ENCODE measurements at regions not wholly inside any gene's neighbourhood (a gene's known extent, or its start where the extent isn't known, plus 50 kb on each side); places are given as distances from the start of the nearest gene placed in this dataset.

- H3K27ac Mint-ChIP-seq, result peak overlapping the region; percentile 70
Measured at GRCh38 chr12:97160277-97160676, 253.2 kb downstream of the NEDD1 start.

GRCh38 chr12:97162173-97162572 is 255.1 kb downstream of the NEDD1 start:
- Mint-ChIP-seq H3K4me3 (ENCODE audit: low read depth) (no peak overlapping the region), H3K9me3 (ENCODE audit: low read depth) (peaks cover 3% of the 10 kb centered on the region)
- DNase-seq (ENCODE audit: low spot score, unreplicated experiment), result no peak

More at GRCh38 chr12:97160277-97160676, 253.2 kb downstream of the NEDD1 start:
- no peaks in the 10 kb centered on the region for H3K27me3 Mint-ChIP-seq
- no peak for DNase-seq (ENCODE audit: low spot score, unreplicated experiment)
- H3K4me3 Mint-ChIP-seq (ENCODE audit: low read depth), result no peak overlapping the region
- TF ChIP-seq CTCF (IDR thresholded peaks at IDR 0.05; ENCODE audit: unreplicated experiment), result no peak
- H3K4me1 Mint-ChIP-seq (ENCODE audit: low read depth), result peaks cover 22% of the 10 kb centered on the region
- no peaks in the 10 kb centered on the region for H3K36me3 Mint-ChIP-seq (ENCODE audit: insufficient read depth)
- peaks cover 3% of the 10 kb centered on the region for H3K9me3 Mint-ChIP-seq (ENCODE audit: low read depth)

GRCh38 chr12:97164936-97165335 is 257.9 kb downstream of the NEDD1 start:
- Mint-ChIP-seq H3K4me1 (ENCODE audit: low read depth) (peaks cover 5% of the 10 kb centered on the region), H3K27ac (no peak overlapping the region), H3K27me3 (no peaks in the 10 kb centered on the region), H3K36me3 (ENCODE audit: insufficient read depth) (no peaks in the 10 kb centered on the region), H3K9me3 (ENCODE audit: low read depth) (peaks cover 3% of the 10 kb centered on the region), H3K4me3 (ENCODE audit: low read depth) (no peak overlapping the region)
- no peak for TF ChIP-seq CTCF (IDR thresholded peaks at IDR 0.05; ENCODE audit: unreplicated experiment)
- no peak for DNase-seq (ENCODE audit: low spot score, unreplicated experiment)

More at GRCh38 chr12:97162173-97162572, 255.1 kb downstream of the NEDD1 start:
- TF ChIP-seq CTCF (IDR thresholded peaks at IDR 0.05; ENCODE audit: unreplicated experiment), result no peak
- no peaks in the 10 kb centered on the region for H3K27me3 Mint-ChIP-seq
- peaks cover 22% of the 10 kb centered on the region for H3K4me1 Mint-ChIP-seq (ENCODE audit: low read depth)
- H3K36me3 Mint-ChIP-seq (ENCODE audit: insufficient read depth), result no peaks in the 10 kb centered on the region
- no peak overlapping the region for H3K27ac Mint-ChIP-seq

- H3K27me3 Mint-ChIP-seq, result no peaks in the 10 kb centered on the region
- no peak overlapping the region for H3K27ac Mint-ChIP-seq
- H3K9me3 Mint-ChIP-seq (ENCODE audit: low read depth), result no peaks in the 10 kb centered on the region
- DNase-seq (ENCODE audit: low spot score, unreplicated experiment), result no peak
- H3K4me1 Mint-ChIP-seq (ENCODE audit: low read depth), result no peaks in the 10 kb centered on the region
- no peak overlapping the region for H3K4me3 Mint-ChIP-seq (ENCODE audit: low read depth)
- no peak for TF ChIP-seq CTCF (IDR thresholded peaks at IDR 0.05; ENCODE audit: unreplicated experiment)
- no peaks in the 10 kb centered on the region for H3K36me3 Mint-ChIP-seq (ENCODE audit: insufficient read depth)
Measured at GRCh38 chr12:97167598-97167997, 260.5 kb downstream of the NEDD1 start.

- H3K4me1 Mint-ChIP-seq (ENCODE audit: low read depth), result no peaks in the 10 kb centered on the region
- H3K9me3 Mint-ChIP-seq (ENCODE audit: low read depth), result no peaks in the 10 kb centered on the region
- no peak overlapping the region for H3K4me3 Mint-ChIP-seq (ENCODE audit: low read depth)
- no peaks in the 10 kb centered on the region for H3K27me3 Mint-ChIP-seq
- TF ChIP-seq CTCF (IDR thresholded peaks at IDR 0.05; ENCODE audit: unreplicated experiment), result no peak
- no peak for DNase-seq (ENCODE audit: low spot score, unreplicated experiment)
- no peaks in the 10 kb centered on the region for H3K36me3 Mint-ChIP-seq (ENCODE audit: insufficient read depth)
- H3K27ac Mint-ChIP-seq, result no peak overlapping the region
Measured at GRCh38 chr12:97168804-97169203, 261.7 kb downstream of the NEDD1 start.

Measured in progenitor cell of endocrine pancreas (in vitro differentiated cells).